A673 (cell line): ENCODE measurements at regions not wholly inside any gene's neighbourhood (a gene's known extent, or its start where the extent isn't known, plus 50 kb on each side); places are given as distances from the start of the nearest gene placed in this dataset.

ENCODE experiments used
- CTCF ChIP-seq: fragments of 300-800, 200-600 bp; sonication (generic); conservative IDR thresholded peaks from 2 replicates; pipeline ENCODE4 v1.5.1; 2017; ENCODE audit warnings: low read depth, mild to moderate bottlenecking, antibody characterized with exemption, low read length, moderate library complexity, mixed read lengths
- EZH2 ChIP-seq: fragments of 200-600 bp; sonication (generic); IDR thresholded peaks from 2 replicates; pipeline ENCODE4 v1.6.1; 2017; ENCODE audit warnings: borderline replicate concordance, low read depth, mild to moderate bottlenecking, mixed read lengths, antibody characterized with exemption, low read length; ENCODE audit not compliant: poor library complexity, severe bottlenecking

- TF ChIP-seq CTCF, result no peak
- no peak for TF ChIP-seq EZH2
Observed at GRCh38 chr3:171526146-171526545, 65.9 kb upstream of the TNIK start.
